ENCODE measurements at regions not wholly inside any gene's neighbourhood (a gene's known extent, or its start where the extent isn't known, plus 50 kb on each side); places are given as distances from the start of the nearest gene placed in this dataset.

DNA sequence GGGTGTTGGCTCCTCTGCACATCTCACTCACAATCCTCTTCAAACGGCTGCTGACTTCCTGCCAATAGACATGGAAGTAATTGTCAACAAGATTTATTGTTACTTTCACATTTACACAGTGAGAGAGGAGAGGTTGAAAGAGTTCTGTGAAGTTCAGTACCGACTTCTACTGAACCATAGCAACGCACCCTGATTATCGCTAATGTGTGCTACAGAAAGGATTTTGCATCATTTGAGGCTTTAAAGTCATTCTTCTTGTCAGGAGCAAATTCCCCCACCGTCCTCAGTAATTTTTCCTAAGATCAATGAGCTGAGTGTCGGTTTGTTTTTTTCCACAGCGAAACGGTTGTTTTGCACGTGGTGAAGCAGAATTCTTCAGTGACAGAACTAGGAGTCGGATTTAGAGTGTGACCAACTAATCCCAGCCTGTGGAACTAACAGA is 361.0 kb downstream of the ADGRL2 start:
- no peak for TF ChIP-seq POLR2A (IDR thresholded peaks at IDR 0.05)
- TF ChIP-seq, protein P1, sequence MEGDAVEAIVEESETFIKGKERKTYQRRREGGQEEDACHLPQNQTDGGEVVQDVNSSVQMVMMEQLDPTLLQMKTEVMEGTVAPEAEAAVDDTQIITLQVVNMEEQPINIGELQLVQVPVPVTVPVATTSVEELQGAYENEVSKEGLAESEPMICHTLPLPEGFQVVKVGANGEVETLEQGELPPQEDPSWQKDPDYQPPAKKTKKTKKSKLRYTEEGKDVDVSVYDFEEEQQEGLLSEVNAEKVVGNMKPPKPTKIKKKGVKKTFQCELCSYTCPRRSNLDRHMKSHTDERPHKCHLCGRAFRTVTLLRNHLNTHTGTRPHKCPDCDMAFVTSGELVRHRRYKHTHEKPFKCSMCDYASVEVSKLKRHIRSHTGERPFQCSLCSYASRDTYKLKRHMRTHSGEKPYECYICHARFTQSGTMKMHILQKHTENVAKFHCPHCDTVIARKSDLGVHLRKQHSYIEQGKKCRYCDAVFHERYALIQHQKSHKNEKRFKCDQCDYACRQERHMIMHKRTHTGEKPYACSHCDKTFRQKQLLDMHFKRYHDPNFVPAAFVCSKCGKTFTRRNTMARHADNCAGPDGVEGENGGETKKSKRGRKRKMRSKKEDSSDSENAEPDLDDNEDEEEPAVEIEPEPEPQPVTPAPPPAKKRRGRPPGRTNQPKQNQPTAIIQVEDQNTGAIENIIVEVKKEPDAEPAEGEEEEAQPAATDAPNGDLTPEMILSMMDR (IDR thresholded peaks at IDR 0.05): no peak

All from suprapubic skin (tissue), 3 donors.